Activated T-cell treated with anti-CD3 and anti-CD28 coated beads, Interleukin-2, amount 50 U/mL, for 72 hours (primary cell): ENCODE measurements at regions not wholly inside any gene's neighbourhood (a gene's known extent, or its start where the extent isn't known, plus 50 kb on each side); places are given as distances from the start of the nearest gene placed in this dataset.
"Not testable (repeated sequence)": the region's sequence is repeated elsewhere in the genome, so short reads cannot be mapped to it uniquely, and the experiment has no call there.

Experiments
- ATAC-seq, 2 donors: fragments of 150-1000 bp; cut with Tn5 transposase; replicated peaks in 1 of 2; 2 replicates each; pipeline ENCODE4 v1.10.0; 2021; ENCODE audit warnings: moderate library complexity in 2 of 2, mild to moderate bottlenecking in 1 of 2
- DNase-seq, 2 donors: peaks; one replicate each; pipeline ENCODE4 v3.0.0; 2021 to 2022; ENCODE audit warnings: mixed read lengths in 1 of 2
- H3K27ac Mint-ChIP-seq: one replicate; pipeline ENCODE4 v1.8.0; 2022; ENCODE audit warnings: mild to moderate bottlenecking, moderate library complexity, mixed read lengths
- H3K27me3 Mint-ChIP-seq: one replicate; pipeline ENCODE4 v1.8.0; 2022; ENCODE audit warnings: low read depth, mixed read lengths
- H3K36me3 Mint-ChIP-seq, 2 donors: one replicate each; pipeline ENCODE4 v1.8.0; 2022; ENCODE audit warnings: mixed read lengths in 2 of 2, mild to moderate bottlenecking in 1 of 2; ENCODE audit not compliant: insufficient read depth in 2 of 2
- H3K4me1 Mint-ChIP-seq: one replicate; pipeline ENCODE4 v1.8.0; 2022; ENCODE audit warnings: low read depth, mixed read lengths
- H3K4me3 Mint-ChIP-seq, 2 donors: one replicate each; pipeline ENCODE4 v1.8.0; 2022; ENCODE audit warnings: mild to moderate bottlenecking in 2 of 2, mixed read lengths in 2 of 2, moderate library complexity in 2 of 2
- H3K9me3 Mint-ChIP-seq, 2 donors: one replicate each; pipeline ENCODE4 v1.8.0; 2022; ENCODE audit warnings: mixed read lengths in 2 of 2

DNA sequence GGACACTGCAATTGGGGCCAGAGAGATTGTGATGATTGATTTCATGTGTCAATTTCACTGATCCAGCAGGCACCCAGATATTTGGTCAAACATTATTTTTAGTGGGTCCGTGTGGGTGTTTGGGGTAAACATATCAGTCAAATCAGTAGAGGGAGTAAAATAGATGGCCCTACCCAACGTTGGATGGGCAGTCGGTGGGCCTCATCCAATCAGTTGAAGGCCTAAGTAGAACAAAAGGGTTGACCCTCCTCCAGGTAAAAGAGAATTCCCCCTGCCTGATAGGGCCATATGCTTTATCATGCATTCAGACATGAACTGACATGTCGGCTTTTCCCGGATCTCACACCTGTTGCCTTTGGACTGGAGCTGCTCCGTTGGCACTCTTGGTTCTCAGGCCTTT lies 195.1 kb upstream of the CAND1 start:
- Mint-ChIP-seq H3K27me3 (peaks cover 59% of the 10 kb centered on the region), H3K4me1 (peaks cover 24% of the 10 kb centered on the region), H3K9me3 (no peaks in the 10 kb centered on the region), H3K4me3 (no peak overlapping the region), H3K36me3 (peaks cover 0 to 2% of the 10 kb centered on the region in 2 donors), H3K27ac (no peak overlapping the region)
- DNase-seq = no peak
- ATAC-seq = no peak

DNA sequence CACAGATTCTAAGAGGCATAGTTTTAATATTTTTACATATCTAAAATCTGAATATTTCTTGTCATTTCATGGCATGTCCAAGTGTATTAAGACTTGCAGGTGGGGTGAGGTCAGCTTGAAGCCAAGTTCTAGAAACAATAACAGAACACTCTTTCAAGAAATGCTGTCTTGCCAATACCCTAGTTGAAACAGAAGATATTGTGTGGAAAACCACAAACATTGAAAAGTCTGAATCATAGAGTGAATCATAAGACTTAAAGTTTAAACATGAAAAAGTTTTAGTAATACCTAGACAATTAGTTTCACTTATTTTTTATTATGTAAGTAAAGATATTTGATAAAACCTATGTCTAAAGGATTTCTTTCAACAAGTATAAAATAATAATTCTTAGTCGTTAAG lies 191.5 kb upstream of the CAND1 start:
- H3K9me3 Mint-ChIP-seq = no peaks in the 10 kb centered on the region
- H3K4me1 Mint-ChIP-seq = peaks cover 19% of the 10 kb centered on the region
- no peak for DNase-seq
- H3K36me3 Mint-ChIP-seq = no peaks in the 10 kb centered on the region
- ATAC-seq = peak; percentile 81 to 87
- no peak overlapping the region for H3K27ac Mint-ChIP-seq
- peaks cover 81% of the 10 kb centered on the region for H3K27me3 Mint-ChIP-seq
- no peak overlapping the region for H3K4me3 Mint-ChIP-seq

DNA sequence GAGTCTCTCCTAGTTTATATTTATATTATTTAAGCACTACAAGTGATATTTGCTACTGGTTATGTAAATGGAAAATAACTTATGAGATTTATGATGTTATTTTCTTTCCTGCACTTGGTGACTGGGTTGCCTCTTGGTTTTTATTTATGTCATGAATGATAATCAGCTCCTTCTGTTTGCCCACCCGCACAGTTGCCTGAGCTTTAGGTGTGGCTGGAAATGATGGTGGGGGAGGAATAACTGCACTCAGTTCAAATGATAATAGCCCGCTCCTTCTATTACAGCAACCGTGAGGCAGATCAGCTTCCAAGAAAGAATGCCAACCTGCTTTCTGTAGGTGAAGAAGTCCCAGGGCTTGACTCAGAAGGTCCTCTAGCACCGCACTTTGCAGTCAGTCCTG lies 190.2 kb upstream of the CAND1 start:
- no peaks in the 10 kb centered on the region for H3K36me3 Mint-ChIP-seq
- H3K4me1 Mint-ChIP-seq = peaks cover 19% of the 10 kb centered on the region
- DNase-seq (no peak), ATAC-seq (no peak)
- no peaks in the 10 kb centered on the region for H3K9me3 Mint-ChIP-seq
- H3K4me3 Mint-ChIP-seq = no peak overlapping the region
- H3K27ac Mint-ChIP-seq = no peak overlapping the region
- peaks cover 78% of the 10 kb centered on the region for H3K27me3 Mint-ChIP-seq

DNA sequence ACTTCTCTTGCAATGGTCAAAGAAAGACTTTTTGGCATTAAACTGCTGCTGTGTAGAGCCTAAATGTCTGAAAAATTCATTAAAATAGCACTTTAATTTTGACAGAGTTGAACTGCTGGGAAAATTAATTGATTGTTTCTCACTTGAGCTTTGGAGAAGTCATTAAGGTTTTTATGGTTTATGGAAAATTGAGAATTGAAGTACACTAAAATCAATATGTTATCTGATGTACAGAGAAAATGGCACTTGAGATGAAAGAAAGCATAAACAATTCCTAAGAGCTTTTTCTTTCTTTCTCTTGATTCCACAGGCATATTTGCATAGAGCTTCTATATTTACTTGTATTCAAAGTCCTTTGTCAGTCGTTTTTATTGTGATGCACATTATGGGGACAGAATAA lies 188.5 kb upstream of the CAND1 start:
- DNase-seq (no peak), ATAC-seq (no peak)
- H3K4me1 Mint-ChIP-seq = peaks cover 19% of the 10 kb centered on the region
- H3K4me3 Mint-ChIP-seq = no peak overlapping the region
- no peaks in the 10 kb centered on the region for H3K9me3 Mint-ChIP-seq
- H3K27ac Mint-ChIP-seq = no peak overlapping the region
- peaks cover 65% of the 10 kb centered on the region for H3K27me3 Mint-ChIP-seq
- no peaks in the 10 kb centered on the region for H3K36me3 Mint-ChIP-seq

DNA sequence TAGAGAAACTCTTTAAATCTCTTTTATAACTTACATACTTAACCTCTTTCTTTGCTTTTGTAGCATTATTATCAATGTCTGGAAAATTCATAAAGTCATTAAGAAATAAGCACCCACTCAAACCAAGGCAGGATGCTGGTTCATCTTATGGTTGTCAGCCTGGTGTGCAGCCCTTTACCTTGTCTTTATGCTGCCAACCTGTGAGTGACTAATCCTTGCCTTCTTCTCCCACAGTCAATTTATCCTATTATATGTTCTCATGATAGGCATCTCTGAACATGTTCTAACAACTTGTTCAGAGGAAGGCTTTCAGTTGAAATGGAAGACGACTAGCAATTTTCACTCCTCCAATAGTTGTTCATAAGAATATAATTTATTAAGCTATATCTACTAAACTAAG lies 186.9 kb upstream of the CAND1 start:
- peaks cover 11% of the 10 kb centered on the region for H3K4me1 Mint-ChIP-seq
- H3K27me3 Mint-ChIP-seq = peaks cover 57% of the 10 kb centered on the region
- H3K9me3 Mint-ChIP-seq = no peaks in the 10 kb centered on the region
- ATAC-seq (no peak), DNase-seq (no peak)
- H3K4me3 Mint-ChIP-seq = no peak overlapping the region
- H3K36me3 Mint-ChIP-seq = no peaks in the 10 kb centered on the region
- H3K27ac Mint-ChIP-seq = no peak overlapping the region

DNA sequence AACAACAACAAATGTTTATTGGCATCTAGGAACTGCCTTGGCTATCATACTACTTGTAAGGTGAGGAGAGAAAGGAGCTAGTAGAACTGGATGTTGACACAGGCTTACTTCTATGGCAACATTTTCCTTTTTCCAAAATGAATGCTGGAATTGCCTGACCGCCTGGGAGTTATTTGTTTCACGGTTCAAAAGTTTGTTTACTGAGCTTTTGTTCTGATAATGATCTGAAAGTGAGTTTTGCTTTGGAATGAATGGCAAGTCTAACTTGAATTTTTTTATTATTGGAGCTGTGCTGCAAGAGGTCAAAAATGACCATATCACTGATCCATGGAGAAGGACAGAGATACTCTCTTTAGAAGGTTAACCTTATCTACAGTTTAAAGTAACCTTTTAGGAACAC lies 183.5 kb upstream of the CAND1 start:
- DNase-seq (no peak), ATAC-seq (no peak)
- H3K27me3 Mint-ChIP-seq = peaks cover 41% of the 10 kb centered on the region
- H3K27ac Mint-ChIP-seq = no peak overlapping the region
- peaks cover 5% of the 10 kb centered on the region for H3K4me1 Mint-ChIP-seq
- no peaks in the 10 kb centered on the region for H3K36me3 Mint-ChIP-seq
- no peak overlapping the region for H3K4me3 Mint-ChIP-seq
- no peaks in the 10 kb centered on the region for H3K9me3 Mint-ChIP-seq

DNA sequence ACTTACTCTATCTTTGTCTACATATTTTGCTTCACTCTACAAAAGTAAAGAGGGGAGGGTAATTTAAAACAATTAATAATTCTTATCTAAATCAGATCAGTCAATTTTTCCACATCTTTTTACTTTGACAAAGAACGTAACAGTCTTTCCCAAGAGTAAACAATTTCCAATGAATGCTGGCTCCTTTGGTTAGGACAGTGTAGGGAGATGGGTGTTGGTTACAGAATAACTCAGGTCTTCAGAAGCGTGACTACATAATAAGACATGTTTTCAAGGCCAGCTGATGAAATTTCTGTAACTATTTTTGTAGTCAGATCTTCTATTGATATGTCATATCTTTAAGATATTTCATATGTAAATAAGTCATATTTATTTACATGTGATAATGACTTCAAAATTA lies 183.0 kb upstream of the CAND1 start:
- no peaks in the 10 kb centered on the region for H3K9me3 Mint-ChIP-seq
- no peak for ATAC-seq
- H3K4me1 Mint-ChIP-seq = peaks cover 5% of the 10 kb centered on the region
- H3K4me3 Mint-ChIP-seq = no peak overlapping the region
- no peaks in the 10 kb centered on the region for H3K36me3 Mint-ChIP-seq
- no peak for DNase-seq
- no peak overlapping the region for H3K27ac Mint-ChIP-seq
- H3K27me3 Mint-ChIP-seq = peaks cover 37% of the 10 kb centered on the region

DNA sequence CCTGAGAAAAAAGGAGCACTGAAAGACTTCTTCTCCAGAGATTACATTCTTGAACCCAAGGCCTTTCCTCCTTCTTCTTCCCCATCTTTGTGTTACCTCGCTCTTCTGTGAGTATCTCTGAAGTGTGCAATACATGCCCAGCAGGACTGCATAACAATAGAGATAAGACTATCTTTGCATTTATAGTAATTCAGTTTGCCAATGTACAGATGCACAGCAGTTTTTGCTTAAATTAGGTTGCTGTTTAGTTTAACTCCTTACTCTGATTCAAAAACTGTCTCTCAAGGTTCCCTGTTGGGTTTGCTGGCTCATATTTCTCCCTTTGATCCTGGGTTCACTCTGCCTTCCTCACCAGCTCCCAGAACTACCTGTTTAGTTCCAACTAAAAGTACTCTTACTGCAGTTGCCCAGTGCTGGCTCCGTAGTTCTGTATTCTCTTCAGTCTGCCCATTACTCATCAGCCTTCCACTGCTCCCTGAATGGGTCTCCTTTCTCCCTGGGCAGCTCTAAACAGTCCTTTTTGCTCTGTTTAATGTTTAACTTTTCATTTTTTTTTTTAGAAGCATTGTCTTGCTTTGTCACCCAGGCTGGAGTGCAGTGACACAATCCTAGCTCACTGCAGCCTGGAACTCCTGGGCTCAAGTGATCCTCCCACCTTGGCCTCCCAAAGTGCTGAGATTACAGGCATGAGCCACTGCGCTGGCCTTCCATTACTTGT lies 180.6 kb upstream of the CAND1 start:
- DNase-seq (no peak), ATAC-seq (no peak)
- Mint-ChIP-seq H3K4me3 (no peak overlapping the region), H3K4me1 (no peaks in the 10 kb centered on the region), H3K27ac (no peak overlapping the region), H3K27me3 (peaks cover 20% of the 10 kb centered on the region), H3K36me3 (no peaks in the 10 kb centered on the region), H3K9me3 (peaks cover 0 to 2% of the 10 kb centered on the region in 2 donors)

DNA sequence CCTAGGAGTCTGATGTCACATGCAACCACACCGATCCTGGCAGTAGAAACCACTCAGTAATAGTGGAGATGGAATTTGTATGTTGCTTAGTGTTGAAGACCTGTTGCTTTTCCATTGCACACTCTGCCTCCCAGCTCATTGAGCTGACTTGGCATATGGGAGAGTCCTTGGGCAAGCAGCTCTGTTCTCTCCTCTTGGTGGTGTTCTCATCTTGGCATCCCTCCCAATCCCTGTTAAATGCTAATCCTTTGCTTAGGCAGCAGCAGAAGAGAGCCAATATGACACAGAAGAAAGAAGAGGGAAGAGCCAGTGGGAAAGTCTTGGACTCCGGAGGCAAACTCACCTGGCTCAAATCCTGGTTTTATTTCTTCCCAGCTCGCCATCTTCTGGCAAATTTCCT lies 178.0 kb upstream of the CAND1 start:
- Mint-ChIP-seq H3K27me3 (peaks cover 9% of the 10 kb centered on the region), H3K36me3 (no peaks in the 10 kb centered on the region), H3K4me3 (no peak overlapping the region), H3K9me3 (peaks cover 0 to 2% of the 10 kb centered on the region in 2 donors), H3K27ac (no peak overlapping the region), H3K4me1 (no peaks in the 10 kb centered on the region)
- no peak for ATAC-seq
- no peak for DNase-seq

DNA sequence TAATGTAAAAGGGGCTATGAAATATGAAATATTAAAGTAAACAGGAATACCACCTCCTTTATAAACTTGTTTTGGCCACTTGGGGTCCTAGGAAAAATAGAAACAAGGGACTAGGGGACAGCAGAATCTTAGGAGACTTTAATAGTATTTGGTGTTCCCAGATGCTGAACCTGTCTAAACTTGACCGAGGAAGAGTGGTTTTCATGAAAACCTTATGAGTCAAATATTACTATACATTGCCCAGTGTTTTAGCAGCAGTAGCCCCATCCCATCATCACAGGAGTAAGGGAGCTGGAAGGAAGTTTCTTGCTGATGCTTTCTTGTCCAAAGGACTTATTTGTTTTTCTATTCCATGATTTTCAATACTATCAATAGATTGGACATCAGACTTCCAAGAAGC lies 177.5 kb upstream of the CAND1 start:
- Mint-ChIP-seq H3K27me3 (peaks cover 9% of the 10 kb centered on the region), H3K27ac (no peak overlapping the region), H3K4me1 (no peaks in the 10 kb centered on the region), H3K36me3 (no peaks in the 10 kb centered on the region), H3K4me3 (no peak overlapping the region), H3K9me3 (peaks cover 0 to 2% of the 10 kb centered on the region in 2 donors)
- DNase-seq = no peak
- no peak for ATAC-seq

DNA sequence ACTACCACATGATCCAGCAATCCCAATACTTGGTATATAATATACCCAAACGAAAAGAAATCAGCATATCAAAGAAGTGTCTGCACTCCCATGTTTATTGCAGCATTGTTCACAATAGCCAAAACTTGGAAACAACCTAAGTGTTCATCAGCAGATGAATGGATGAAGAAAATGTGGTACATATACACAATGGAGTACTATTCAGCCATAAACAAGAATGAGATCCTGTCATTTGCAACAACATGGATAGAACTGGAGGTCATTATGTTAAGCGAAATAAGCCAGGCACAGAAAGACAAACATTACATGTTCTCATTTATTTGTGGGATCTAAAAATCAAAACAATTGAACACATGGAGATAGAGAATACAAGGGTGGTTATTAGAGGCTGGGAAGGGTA lies 176.2 kb upstream of the CAND1 start:
- not testable (repeated sequence) for H3K4me3 Mint-ChIP-seq, H3K36me3 Mint-ChIP-seq, H3K4me1 Mint-ChIP-seq, H3K27ac Mint-ChIP-seq, H3K9me3 Mint-ChIP-seq, H3K27me3 Mint-ChIP-seq, ATAC-seq, DNase-seq

DNA sequence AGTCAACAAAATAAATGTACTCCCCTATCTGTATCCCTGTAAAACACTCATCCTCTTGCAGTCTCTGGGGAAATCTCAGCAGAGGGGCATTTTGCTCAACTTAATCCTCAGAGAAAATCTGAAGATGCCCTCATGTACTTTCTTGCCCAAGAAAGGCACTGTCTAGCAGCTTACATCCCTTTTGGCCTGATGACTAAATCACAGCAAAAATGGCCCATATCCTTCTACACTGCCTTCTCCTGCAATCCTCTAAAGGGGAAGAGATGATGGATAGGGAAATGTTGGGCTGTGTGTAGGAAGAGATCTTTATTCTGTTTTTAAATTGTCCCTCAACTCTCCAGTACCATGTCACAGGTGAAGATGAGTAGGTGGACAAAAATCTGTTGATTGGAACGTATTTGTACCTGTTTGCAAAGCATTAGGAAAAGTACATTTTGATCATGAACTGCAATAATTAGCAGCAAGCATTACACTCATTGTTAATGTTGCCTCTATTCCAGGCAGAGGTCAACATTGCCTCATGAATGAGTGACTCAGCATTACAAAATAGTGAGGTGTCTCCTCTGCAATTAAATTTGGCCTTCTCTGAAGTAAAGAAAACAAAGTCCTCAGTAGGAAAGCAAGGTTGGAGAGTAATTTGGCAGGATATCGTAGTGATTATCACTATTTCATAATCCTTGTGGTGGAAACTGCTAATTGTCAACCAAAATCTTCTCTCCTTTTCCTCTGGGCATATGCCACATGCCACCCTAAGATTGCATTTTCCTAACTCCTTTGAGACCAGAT lies 172.4 kb upstream of the CAND1 start:
- H3K36me3 Mint-ChIP-seq = no peaks in the 10 kb centered on the region
- no peak overlapping the region for H3K4me3 Mint-ChIP-seq
- H3K9me3 Mint-ChIP-seq = peaks cover 0 to 2% of the 10 kb centered on the region in 2 donors
- no peaks in the 10 kb centered on the region for H3K27me3 Mint-ChIP-seq
- H3K4me1 Mint-ChIP-seq = no peaks in the 10 kb centered on the region
- DNase-seq (no peak), ATAC-seq (no peak)
- no peak overlapping the region for H3K27ac Mint-ChIP-seq

DNA sequence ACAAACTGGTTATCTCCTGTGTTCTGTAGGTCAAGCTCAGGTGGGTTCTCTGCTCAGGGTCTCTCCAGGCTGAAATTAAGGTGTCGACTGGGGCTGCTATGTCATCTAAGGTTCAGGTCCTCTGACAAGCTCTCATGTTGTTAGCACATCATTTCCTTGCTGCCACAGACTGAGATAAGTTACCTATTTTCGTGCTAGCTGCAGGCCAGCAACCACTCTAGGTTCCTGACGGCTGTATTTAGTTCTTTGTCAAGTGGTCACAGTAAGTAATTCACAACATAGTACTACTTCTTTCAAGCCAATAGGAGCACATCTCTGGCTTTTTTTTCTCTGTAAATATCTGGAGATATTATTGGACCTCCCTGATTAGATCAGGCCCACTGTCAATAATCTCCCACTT lies 169.3 kb upstream of the CAND1 start:
- no peak overlapping the region for H3K27ac Mint-ChIP-seq
- H3K27me3 Mint-ChIP-seq = no peaks in the 10 kb centered on the region
- ATAC-seq = no peak
- no peak for DNase-seq
- H3K9me3 Mint-ChIP-seq = peaks cover 2 to 6% of the 10 kb centered on the region in 2 donors
- no peak overlapping the region for H3K4me3 Mint-ChIP-seq
- H3K4me1 Mint-ChIP-seq = no peaks in the 10 kb centered on the region
- no peaks in the 10 kb centered on the region for H3K36me3 Mint-ChIP-seq

DNA sequence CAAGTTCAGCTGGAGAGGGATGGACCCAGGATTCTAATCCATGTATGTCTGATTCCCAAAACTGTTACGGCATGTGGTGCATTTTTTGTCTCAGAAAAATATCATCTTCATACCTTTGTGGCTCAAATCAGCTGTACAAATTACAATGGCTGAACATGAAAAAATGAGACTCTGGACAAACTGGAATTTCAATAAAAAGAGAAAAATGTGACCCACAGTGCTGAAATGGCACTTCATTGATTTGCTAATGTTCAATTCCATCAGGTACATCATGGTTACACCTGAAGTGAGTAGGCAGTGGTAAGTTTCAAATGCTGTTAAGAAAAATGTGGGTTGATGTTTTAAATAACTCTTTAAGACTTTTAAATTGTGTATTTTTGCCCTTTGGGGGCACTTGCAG lies 165.6 kb upstream of the CAND1 start:
- H3K4me3 Mint-ChIP-seq = no peak overlapping the region
- H3K9me3 Mint-ChIP-seq = peaks cover 10 to 18% of the 10 kb centered on the region in 2 donors
- peaks cover 6% of the 10 kb centered on the region for H3K27me3 Mint-ChIP-seq
- H3K4me1 Mint-ChIP-seq = no peaks in the 10 kb centered on the region
- H3K36me3 Mint-ChIP-seq = peaks cover 10 to 13% of the 10 kb centered on the region in 2 donors
- DNase-seq (no peak), ATAC-seq (no peak)
- H3K27ac Mint-ChIP-seq = no peak overlapping the region
